OCI-LY7 (cell line): ENCODE measurements at regions not wholly inside any gene's neighbourhood (a gene's known extent, or its start where the extent isn't known, plus 50 kb on each side); places are given as distances from the start of the nearest gene placed in this dataset.

Experiments used
- BruUV-seq: library from RNA; stranded (reverse); fragments of 400-500 nt; replicated peaks from 2 replicates; lab custom pipeline; 2021; lab: Mats Ljungman, UMichigan
- CTCF ChIA-PET: fragments of 300-600 bp; sonication (Branson Sonifier 250); formaldehyde crosslinking; loops from one replicate; lab custom pipeline; 2022; ENCODE audit warnings: antibody characterized with exemption; ENCODE audit not compliant: unreplicated experiment; lab: Charles Lee
- POLR2A ChIA-PET: fragments of 300-600 bp; sonication (Branson Sonifier 250); formaldehyde crosslinking; loops from one replicate; lab custom pipeline; 2022; ENCODE audit warnings: antibody characterized with exemption; lab: Charles Lee
- DNase-seq: peaks from one replicate; pipeline ENCODE4 v3.0.0-alpha.2; 2015; ENCODE audit warnings: low spot score
- H2AFZ ChIP-seq: fragments of 200-600 bp; sonication (generic), shearing (Covaris generic); 2 replicates; pipeline ENCODE4 v1.6.1; 2014; ENCODE audit warnings: mild to moderate bottlenecking, antibody characterized with exemption, low read length, moderate library complexity
- H3K27ac ChIP-seq: fragments of 200-600 bp; sonication (generic); 2 replicates; pipeline ENCODE4 v1.5.1; 2014; ENCODE audit warnings: mixed run types, low read depth, mild to moderate bottlenecking, moderate library complexity, low read length, inconsistent platforms; ENCODE audit not compliant: poor library complexity, severe bottlenecking
- H3K36me3 ChIP-seq: fragments of 200-600 bp; sonication (generic); 2 replicates; pipeline ENCODE4 v1.6.1; 2014; ENCODE audit warnings: mild to moderate bottlenecking, antibody characterized with exemption, low read length, moderate library complexity, mixed read lengths; ENCODE audit not compliant: insufficient read depth
- H3K4me1 ChIP-seq: fragments of 200-600 bp; sonication (generic); 2 replicates; pipeline ENCODE4 v1.5.1; 2014; ENCODE audit warnings: mild to moderate bottlenecking, low read length; ENCODE audit not compliant: insufficient read depth, poor library complexity, severe bottlenecking
- H3K4me2 ChIP-seq: fragments of 200-600 bp; sonication (generic); 2 replicates; pipeline ENCODE4 v1.6.1; 2014; ENCODE audit warnings: mild to moderate bottlenecking, low read length
- H3K4me3 ChIP-seq: fragments of 200-600 bp; sonication (generic); 2 replicates; pipeline ENCODE4 v1.5.1; 2014; ENCODE audit warnings: mild to moderate bottlenecking, low read depth, low read length; ENCODE audit not compliant: poor library complexity, severe bottlenecking
- H3K79me2 ChIP-seq: fragments of 200-600 bp; sonication (generic); 2 replicates; pipeline ENCODE4 v1.6.1; 2016; ENCODE audit warnings: low read depth, mild to moderate bottlenecking, low read length, moderate library complexity, mixed read lengths; ENCODE audit not compliant: insufficient read depth
- H3K9me2 ChIP-seq: fragments of 200-600 bp; sonication (generic); 2 replicates; pipeline ENCODE4 v1.6.1; 2016; ENCODE audit warnings: mild to moderate bottlenecking, low read length, mixed read lengths; ENCODE audit not compliant: insufficient read depth
- H3K9me3 ChIP-seq: fragments of 200-600 bp; sonication (generic); 2 replicates; pipeline ENCODE4 v1.6.1; 2014; ENCODE audit warnings: mild to moderate bottlenecking, mixed run types, low read length, mixed read lengths
- H4K20me1 ChIP-seq: fragments of 200-600 bp; sonication (generic); 2 replicates; pipeline ENCODE4 v1.6.1; 2014; ENCODE audit warnings: mild to moderate bottlenecking, antibody characterized with exemption, low read length, moderate library complexity, mixed read lengths; ENCODE audit not compliant: insufficient read depth
- CTCF ChIP-seq: fragments of 200-600 bp; sonication (generic); conservative IDR thresholded peaks from 2 replicates; pipeline ENCODE4 v1.5.1; 2014; ENCODE audit warnings: mild to moderate bottlenecking, antibody characterized with exemption, low read length, moderate library complexity, mixed read lengths
- EZH2phosphoT487 ChIP-seq: fragments of 200-600 bp; sonication (generic); IDR thresholded peaks from 2 replicates; pipeline ENCODE4 v1.6.1; 2018; ENCODE audit warnings: low read depth, borderline replicate concordance, mild to moderate bottlenecking, mixed run types, antibody characterized with exemption, low read length, moderate library complexity, mixed read lengths
- intact Hi-C: fragments of 100-400 bp; cut with micrococcal nuclease; formaldehyde crosslinking; loops from one replicate; pipeline ENCODE4 v1.10.0; 2022; ENCODE audit not compliant: unreplicated experiment

- no peak overlapping the region for H3K4me3 ChIP-seq
- DNase-seq: no peak
- no peak overlapping the region for H3K4me2 ChIP-seq
- ChIA-PET POLR2A (interaction anchor here (0.6 to 0.7 kb wide), 2 partner anchors 16 to 609 kb away, joined by 3 to 8 read pairs; no protein-coding TSS in a partner anchor), CTCF (no interaction called here)
- TF ChIP-seq CTCF (no peak), EZH2phosphoT487 (no peak)
- no peaks in the 10 kb centered on the region for H3K4me1 ChIP-seq
- no peaks in the 10 kb centered on the region for H3K9me3 ChIP-seq
- H4K20me1 ChIP-seq: no peaks in the 10 kb centered on the region
- H3K9me2 ChIP-seq: no peaks in the 10 kb centered on the region
- no peak overlapping the region for H2AFZ ChIP-seq
- H3K36me3 ChIP-seq: no peaks in the 10 kb centered on the region
- no peak overlapping the region for H3K27ac ChIP-seq
- no TSS peak for BruUV-seq
- no peaks in the 10 kb centered on the region for H3K79me2 ChIP-seq
- intact Hi-C loops: no loop called here
These were observed 299.7 kb downstream of the ZEB1 start for GRCh38 chr10:31618541-31619291.

- no peak overlapping the region for H3K4me2 ChIP-seq
- POLR2A ChIA-PET: interaction anchor here (0.7 kb wide), 1 partner anchor 17 kb away, joined by 3 read pairs; no protein-coding TSS in a partner anchor
- H2AFZ ChIP-seq: no peak overlapping the region
- H4K20me1 ChIP-seq: no peaks in the 10 kb centered on the region
- H3K27ac ChIP-seq: no peak overlapping the region
- BruUV-seq: no TSS peak
- no peaks in the 10 kb centered on the region for H3K79me2 ChIP-seq
- no peaks in the 10 kb centered on the region for H3K9me2 ChIP-seq
- CTCF ChIA-PET: no interaction called here
- no peak for DNase-seq
- no peaks in the 10 kb centered on the region for H3K36me3 ChIP-seq
- no peak for TF ChIP-seq CTCF
- TF ChIP-seq EZH2phosphoT487: no peak
- no peaks in the 10 kb centered on the region for H3K4me1 ChIP-seq
- no peak overlapping the region for H3K4me3 ChIP-seq
- H3K9me3 ChIP-seq: no peaks in the 10 kb centered on the region
- intact Hi-C loops: no loop called here
These were observed 298.7 kb downstream of the ZEB1 start for GRCh38 chr10:31617757-31618156.

- TF ChIP-seq EZH2phosphoT487: no peak
- TF ChIP-seq CTCF: no peak
- CTCF ChIA-PET: no interaction called here
- POLR2A ChIA-PET: interaction anchor here (0.7 kb wide), 1 partner anchor 24 kb away, joined by 3 read pairs; no protein-coding TSS in a partner anchor
- DNase-seq: no peak
- Histone ChIP-seq H3K4me2 (no peak overlapping the region), H2AFZ (no peak overlapping the region), H3K9me3 (no peaks in the 10 kb centered on the region), H3K4me3 (no peak overlapping the region), H3K9me2 (no peaks in the 10 kb centered on the region), H4K20me1 (no peaks in the 10 kb centered on the region), H3K27ac (no peak overlapping the region), H3K79me2 (no peaks in the 10 kb centered on the region), H3K36me3 (no peaks in the 10 kb centered on the region), H3K4me1 (no peaks in the 10 kb centered on the region)
- no TSS peak for BruUV-seq
- intact Hi-C loops: no loop called here
These were observed 298.1 kb downstream of the ZEB1 start for GRCh38 chr10:31617133-31617532.
